ENCODE measurements at regions not wholly inside any gene's neighbourhood (a gene's known extent, or its start where the extent isn't known, plus 50 kb on each side); places are given as distances from the start of the nearest gene placed in this dataset.

DNA sequence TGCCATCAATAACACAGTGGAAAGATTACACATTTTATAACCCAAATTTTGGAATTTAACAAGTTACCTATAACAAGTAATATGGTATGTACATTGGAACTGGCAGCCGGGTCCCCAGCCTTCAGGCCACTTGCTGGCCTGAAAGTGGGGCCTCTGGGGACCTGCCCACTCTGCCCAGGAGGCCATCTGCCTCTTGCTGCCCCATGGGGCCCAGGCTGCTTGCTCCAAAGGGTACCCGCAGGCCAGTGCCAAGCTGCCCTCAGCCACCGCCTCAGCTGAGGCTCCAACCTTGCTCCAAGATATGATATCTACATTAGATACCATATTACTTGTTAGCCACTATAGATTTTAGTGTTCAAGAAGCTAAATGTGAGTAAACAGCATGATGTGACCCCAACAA is 120.8 kb upstream of the TMEFF2 start:
- TF ChIP-seq, protein P1, sequence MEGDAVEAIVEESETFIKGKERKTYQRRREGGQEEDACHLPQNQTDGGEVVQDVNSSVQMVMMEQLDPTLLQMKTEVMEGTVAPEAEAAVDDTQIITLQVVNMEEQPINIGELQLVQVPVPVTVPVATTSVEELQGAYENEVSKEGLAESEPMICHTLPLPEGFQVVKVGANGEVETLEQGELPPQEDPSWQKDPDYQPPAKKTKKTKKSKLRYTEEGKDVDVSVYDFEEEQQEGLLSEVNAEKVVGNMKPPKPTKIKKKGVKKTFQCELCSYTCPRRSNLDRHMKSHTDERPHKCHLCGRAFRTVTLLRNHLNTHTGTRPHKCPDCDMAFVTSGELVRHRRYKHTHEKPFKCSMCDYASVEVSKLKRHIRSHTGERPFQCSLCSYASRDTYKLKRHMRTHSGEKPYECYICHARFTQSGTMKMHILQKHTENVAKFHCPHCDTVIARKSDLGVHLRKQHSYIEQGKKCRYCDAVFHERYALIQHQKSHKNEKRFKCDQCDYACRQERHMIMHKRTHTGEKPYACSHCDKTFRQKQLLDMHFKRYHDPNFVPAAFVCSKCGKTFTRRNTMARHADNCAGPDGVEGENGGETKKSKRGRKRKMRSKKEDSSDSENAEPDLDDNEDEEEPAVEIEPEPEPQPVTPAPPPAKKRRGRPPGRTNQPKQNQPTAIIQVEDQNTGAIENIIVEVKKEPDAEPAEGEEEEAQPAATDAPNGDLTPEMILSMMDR (IDR thresholded peaks at IDR 0.05; ENCODE audit: insufficient read depth in 1 of 2, low read depth in 1 of 2, low read length in 1 of 2, severe bottlenecking in 1 of 2, unreplicated experiment in 1 of 2) = no peak
- no peak for DNase-seq
- Mint-ChIP-seq H3K36me3 (ENCODE audit: insufficient read depth, unreplicated experiment) (no peaks in the 10 kb centered on the region), H3K4me1 (ENCODE audit: low read depth, unreplicated experiment) (no peaks in the 10 kb centered on the region), H3K27me3 (ENCODE audit: insufficient read depth, unreplicated experiment) (no peaks in the 10 kb centered on the region), H3K4me3 (ENCODE audit: unreplicated experiment) (no peak overlapping the region), H3K27ac (ENCODE audit: unreplicated experiment) (no peak overlapping the region), H3K9me3 (ENCODE audit: unreplicated experiment) (no peaks in the 10 kb centered on the region)
- intact Hi-C loops (cut with micrococcal nuclease; ENCODE audit: unreplicated experiment) = no loop called here
- ChIA-PET CTCF (no interaction called here), POLR2A (no interaction called here)
- H3K27me3 ChIP-seq (replicated peaks; ENCODE audit: control insufficient read depth, insufficient read depth, low read length) = no peaks in the 10 kb centered on the region
- H3K36me3 ChIP-seq (ENCODE audit: control insufficient read depth, insufficient read depth, low read length) = no peaks in the 10 kb centered on the region
- no peaks in the 10 kb centered on the region for H3K4me1 ChIP-seq
- BruUV-seq (replicated peaks) = no TSS peak
- no peak overlapping the region for H3K4me3 ChIP-seq (ENCODE audit: low read depth, low read length)
- no peaks in the 10 kb centered on the region for H3K9me3 ChIP-seq

DNA sequence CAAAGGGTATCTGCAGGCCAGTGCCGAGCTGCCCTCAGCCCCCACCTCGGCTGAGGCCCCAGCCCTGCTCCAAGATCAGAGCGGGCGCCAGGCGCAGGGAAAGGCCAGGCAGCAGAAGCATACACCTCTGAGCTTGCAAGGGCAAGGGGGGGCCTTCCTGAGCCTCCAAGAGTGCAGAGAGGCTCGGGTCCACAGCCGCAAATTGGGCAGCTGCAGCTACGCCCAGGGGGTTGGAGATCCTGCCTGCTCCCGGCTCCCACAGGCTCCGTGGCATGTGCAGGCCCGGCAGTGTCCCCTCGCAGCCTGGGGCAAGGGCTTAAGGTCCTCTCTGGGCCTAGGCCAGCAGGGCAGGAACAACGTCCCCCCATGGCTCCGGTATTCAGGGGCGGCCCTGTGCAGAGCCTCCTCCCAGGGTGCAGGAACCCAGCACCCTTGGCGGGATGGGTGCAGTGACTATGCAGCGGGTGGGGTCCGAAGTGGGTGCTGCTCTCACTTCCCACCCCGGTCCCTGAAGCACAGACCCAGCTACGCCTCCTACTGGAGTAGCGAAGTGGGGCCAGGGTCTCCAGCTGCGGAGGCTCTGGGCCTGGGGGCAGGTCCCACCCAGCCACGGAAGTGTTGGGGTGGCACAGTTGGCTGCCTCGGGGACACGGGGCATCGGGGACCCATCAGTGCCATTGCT is 120.2 kb upstream of the TMEFF2 start:
- DNase-seq = no peak
- intact Hi-C loops (cut with micrococcal nuclease; ENCODE audit: unreplicated experiment) = no loop called here
- H3K27me3 Mint-ChIP-seq (ENCODE audit: insufficient read depth, unreplicated experiment) = no peaks in the 10 kb centered on the region
- H3K36me3 Mint-ChIP-seq (ENCODE audit: insufficient read depth, unreplicated experiment) = no peaks in the 10 kb centered on the region
- no peaks in the 10 kb centered on the region for H3K4me1 ChIP-seq
- no peaks in the 10 kb centered on the region for H3K4me1 Mint-ChIP-seq (ENCODE audit: low read depth, unreplicated experiment)
- POLR2A ChIA-PET = no interaction called here
- H3K9me3 Mint-ChIP-seq (ENCODE audit: unreplicated experiment) = no peaks in the 10 kb centered on the region
- no peak overlapping the region for H3K27ac Mint-ChIP-seq (ENCODE audit: unreplicated experiment)
- H3K27me3 ChIP-seq (replicated peaks; ENCODE audit: control insufficient read depth, insufficient read depth, low read length) = no peaks in the 10 kb centered on the region
- H3K36me3 ChIP-seq (ENCODE audit: control insufficient read depth, insufficient read depth, low read length) = no peaks in the 10 kb centered on the region
- TF ChIP-seq, protein P1 (IDR thresholded peaks at IDR 0.05; ENCODE audit: insufficient read depth in 1 of 2, low read depth in 1 of 2, low read length in 1 of 2, severe bottlenecking in 1 of 2, unreplicated experiment in 1 of 2) = no peak
- H3K4me3 Mint-ChIP-seq (ENCODE audit: unreplicated experiment) = no peak overlapping the region
- no peaks in the 10 kb centered on the region for H3K9me3 ChIP-seq
- CTCF ChIA-PET = no interaction called here
- no TSS peak for BruUV-seq (replicated peaks)
- H3K4me3 ChIP-seq (ENCODE audit: low read depth, low read length) = no peak overlapping the region

DNA sequence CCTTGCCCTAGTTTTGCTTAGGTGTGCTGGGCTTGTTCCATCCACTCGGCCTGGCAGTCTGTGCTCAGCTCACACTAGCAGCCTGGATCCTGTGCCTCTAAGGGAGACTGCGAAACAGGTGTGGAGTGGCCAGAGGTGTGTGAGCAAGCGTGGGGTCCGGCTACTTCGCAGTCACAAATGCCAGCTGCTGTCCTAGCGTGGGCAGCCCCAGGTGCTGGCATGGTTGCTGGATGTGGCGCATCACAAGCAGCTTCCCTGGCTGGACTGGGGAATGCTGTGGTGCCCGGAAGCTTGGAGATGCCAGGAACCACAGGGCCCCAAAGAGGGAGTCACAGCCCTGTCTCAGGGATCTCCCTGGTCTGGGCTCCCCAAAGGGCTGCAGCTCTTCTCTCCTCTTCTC is 119.0 kb upstream of the TMEFF2 start:
- DNase-seq = no peak
- H3K27me3 Mint-ChIP-seq (ENCODE audit: insufficient read depth, unreplicated experiment) = no peaks in the 10 kb centered on the region
- H3K4me3 Mint-ChIP-seq (ENCODE audit: unreplicated experiment) = no peak overlapping the region
- H3K36me3 ChIP-seq (ENCODE audit: control insufficient read depth, insufficient read depth, low read length) = no peaks in the 10 kb centered on the region
- H3K36me3 Mint-ChIP-seq (ENCODE audit: insufficient read depth, unreplicated experiment) = no peaks in the 10 kb centered on the region
- BruUV-seq (replicated peaks) = no TSS peak
- CTCF ChIA-PET = interaction anchor here (0.6 kb wide), 1 partner anchor 34 kb away, joined by 9 read pairs; no protein-coding TSS in a partner anchor
- H3K9me3 Mint-ChIP-seq (ENCODE audit: unreplicated experiment) = no peaks in the 10 kb centered on the region
- H3K27me3 ChIP-seq (replicated peaks; ENCODE audit: control insufficient read depth, insufficient read depth, low read length) = no peaks in the 10 kb centered on the region
- no peak overlapping the region for H3K4me3 ChIP-seq (ENCODE audit: low read depth, low read length)
- H3K27ac Mint-ChIP-seq (ENCODE audit: unreplicated experiment) = no peak overlapping the region
- TF ChIP-seq, protein P1 (IDR thresholded peaks at IDR 0.05; ENCODE audit: insufficient read depth in 1 of 2, low read depth in 1 of 2, low read length in 1 of 2, severe bottlenecking in 1 of 2, unreplicated experiment in 1 of 2) = no peak
- H3K4me1 Mint-ChIP-seq (ENCODE audit: low read depth, unreplicated experiment) = no peaks in the 10 kb centered on the region
- intact Hi-C loops (cut with micrococcal nuclease; ENCODE audit: unreplicated experiment) = no loop called here
- H3K4me1 ChIP-seq = no peaks in the 10 kb centered on the region
- POLR2A ChIA-PET = no interaction called here
- no peaks in the 10 kb centered on the region for H3K9me3 ChIP-seq
